ENCODE measurements at regions not wholly inside any gene's neighbourhood (a gene's known extent, or its start where the extent isn't known, plus 50 kb on each side); places are given as distances from the start of the nearest gene placed in this dataset.

DNA sequence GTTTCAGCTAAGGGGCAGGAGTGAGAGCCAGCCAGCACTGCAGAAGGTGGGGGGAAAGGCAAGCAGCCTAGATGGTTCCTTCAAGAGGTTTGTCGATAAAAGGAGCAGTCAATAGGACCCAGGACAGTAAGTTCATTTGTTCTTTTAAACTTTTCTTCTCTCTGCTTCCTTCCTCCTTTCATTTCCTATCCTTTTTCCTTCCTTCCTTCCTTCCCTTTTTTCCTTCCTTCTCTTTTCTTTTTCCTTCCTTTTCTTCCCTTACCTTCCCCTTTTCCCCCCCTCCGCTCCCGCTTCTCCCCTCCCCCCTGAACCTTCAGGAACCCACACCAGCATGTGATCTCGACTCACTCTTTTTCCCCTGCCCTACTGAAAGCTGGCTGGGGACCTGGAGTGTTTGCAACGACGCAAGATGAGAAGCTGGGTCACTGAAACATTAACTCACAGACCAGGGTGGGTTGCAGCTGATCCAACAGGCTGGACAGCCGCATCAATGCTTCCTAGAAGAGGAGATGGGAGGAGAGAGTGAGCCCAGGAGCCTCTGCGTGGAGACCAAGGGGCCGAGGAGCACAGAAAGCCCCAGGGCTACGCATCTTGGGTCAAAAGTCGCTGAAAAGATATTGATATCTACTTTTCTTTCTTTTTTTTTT, 103.4 kb upstream of the SDK1 start:
- TF ChIP-seq POLR2A (IDR thresholded peaks at IDR 0.05), result no peak
- TF ChIP-seq, protein P1, sequence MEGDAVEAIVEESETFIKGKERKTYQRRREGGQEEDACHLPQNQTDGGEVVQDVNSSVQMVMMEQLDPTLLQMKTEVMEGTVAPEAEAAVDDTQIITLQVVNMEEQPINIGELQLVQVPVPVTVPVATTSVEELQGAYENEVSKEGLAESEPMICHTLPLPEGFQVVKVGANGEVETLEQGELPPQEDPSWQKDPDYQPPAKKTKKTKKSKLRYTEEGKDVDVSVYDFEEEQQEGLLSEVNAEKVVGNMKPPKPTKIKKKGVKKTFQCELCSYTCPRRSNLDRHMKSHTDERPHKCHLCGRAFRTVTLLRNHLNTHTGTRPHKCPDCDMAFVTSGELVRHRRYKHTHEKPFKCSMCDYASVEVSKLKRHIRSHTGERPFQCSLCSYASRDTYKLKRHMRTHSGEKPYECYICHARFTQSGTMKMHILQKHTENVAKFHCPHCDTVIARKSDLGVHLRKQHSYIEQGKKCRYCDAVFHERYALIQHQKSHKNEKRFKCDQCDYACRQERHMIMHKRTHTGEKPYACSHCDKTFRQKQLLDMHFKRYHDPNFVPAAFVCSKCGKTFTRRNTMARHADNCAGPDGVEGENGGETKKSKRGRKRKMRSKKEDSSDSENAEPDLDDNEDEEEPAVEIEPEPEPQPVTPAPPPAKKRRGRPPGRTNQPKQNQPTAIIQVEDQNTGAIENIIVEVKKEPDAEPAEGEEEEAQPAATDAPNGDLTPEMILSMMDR (IDR thresholded peaks at IDR 0.05), result no peak

Measured in gastroesophageal sphincter (tissue), 3 donors.